EL (cell line): ENCODE measurements at regions not wholly inside any gene's neighbourhood (a gene's known extent, or its start where the extent isn't known, plus 50 kb on each side); places are given as distances from the start of the nearest gene placed in this dataset.

Experiments used
- DNase-seq: peaks from one replicate; pipeline ENCODE4 v3.0.0-alpha.2; 2016

DNA sequence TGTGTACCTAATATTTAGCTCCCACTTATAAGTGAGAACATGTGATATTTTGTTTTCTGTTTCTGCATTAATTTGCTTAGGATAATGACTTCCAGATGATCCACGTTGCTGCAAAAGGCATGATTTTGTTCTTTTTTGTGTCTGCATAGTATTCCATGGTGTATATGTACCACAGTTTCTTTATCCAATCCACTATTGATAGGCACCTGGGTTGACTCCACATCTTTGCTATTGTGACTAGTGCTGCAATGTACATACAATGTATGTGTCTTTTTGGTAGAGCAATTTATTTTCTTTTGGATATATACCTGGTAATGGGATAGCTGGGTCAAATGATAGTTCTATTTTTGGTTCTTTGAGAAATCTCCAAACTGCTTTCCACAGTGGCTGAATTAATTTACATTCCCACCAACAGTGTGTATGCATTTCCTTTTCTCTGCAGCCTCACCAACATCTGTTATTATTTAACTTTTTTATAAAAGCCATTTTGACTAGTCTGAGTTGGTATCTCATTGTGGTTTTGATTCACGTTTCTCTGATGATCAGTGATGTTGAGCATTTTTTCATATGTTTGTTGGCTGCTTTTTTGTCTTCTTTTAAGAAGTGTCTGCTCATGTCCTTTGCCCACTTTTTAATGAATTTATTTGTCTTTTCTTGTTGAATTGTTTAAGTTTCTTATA is 102.8 kb upstream of the GAS1 start:
- DNase-seq = peak; percentile 33

DNA sequence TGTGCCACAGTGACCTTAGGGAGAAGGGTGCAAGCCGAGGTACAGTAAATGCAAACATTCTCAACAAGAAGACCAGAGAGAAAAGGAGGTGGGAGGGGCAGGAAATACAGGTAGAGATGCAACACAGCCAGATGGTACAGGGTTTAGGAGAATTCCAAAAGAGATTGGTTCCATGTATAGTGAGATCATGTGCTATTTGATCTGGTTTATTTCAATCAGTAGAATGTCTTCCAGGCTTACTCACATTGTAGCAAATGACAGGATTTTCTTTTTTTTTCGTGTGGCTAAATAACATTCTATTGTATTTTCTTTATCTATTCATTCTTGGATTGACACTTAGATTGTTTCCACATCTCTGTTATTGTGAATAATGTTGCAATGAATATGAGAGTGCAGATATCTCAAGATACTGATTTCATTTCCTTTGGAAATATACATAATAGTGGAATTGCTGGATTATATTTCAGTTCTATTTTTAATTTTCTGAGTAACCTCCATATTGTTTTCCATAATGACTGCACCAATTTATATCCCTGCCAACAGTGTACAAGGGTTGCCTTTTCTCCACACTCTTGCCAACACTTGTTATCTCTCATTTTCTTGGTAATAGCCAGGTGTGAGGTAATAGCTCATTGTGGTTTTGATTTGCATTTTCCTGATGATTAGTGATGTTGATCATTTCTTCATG is 107.8 kb upstream of the GAS1 start:
- DNase-seq = no peak

DNA sequence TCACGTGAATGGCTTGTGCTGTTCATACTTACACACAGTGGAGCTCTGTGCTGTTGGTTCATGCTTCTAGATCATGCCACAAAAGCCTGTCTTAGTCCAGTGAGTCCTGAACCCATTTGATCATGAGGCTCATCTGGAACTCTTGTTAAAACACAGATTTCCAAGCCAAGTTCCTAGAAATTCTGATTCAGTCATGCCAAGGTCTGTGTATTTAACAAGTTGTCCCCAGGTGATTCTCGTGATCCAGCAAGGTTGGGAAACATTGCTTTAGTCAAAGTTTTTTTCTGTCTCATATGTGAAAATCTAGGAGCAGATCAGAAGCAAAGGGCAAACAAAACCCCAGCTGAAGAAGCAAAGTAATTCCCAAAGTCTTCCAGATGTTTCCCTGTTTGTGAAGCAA is 112.5 kb upstream of the GAS1 start:
- no peak for DNase-seq

DNA sequence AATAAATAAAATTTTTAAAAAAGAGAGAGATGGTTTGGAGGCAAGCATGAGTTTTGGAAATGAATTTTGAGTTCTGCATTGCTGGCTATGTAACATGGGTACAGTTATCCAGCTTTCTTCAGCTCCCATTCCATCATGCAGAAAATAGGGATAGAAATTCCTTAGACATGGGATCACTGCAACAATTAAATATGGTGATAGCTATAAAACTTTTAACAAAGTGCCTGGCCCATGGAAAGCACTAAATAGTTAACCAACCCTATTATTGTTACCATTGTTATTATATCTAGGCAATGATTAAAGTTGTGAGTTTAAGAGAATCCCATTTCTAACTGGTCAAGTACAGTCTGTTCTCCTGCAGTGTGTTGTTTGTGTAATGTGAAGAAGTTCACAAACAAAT is 115.4 kb upstream of the GAS1 start:
- DNase-seq = no peak

DNA sequence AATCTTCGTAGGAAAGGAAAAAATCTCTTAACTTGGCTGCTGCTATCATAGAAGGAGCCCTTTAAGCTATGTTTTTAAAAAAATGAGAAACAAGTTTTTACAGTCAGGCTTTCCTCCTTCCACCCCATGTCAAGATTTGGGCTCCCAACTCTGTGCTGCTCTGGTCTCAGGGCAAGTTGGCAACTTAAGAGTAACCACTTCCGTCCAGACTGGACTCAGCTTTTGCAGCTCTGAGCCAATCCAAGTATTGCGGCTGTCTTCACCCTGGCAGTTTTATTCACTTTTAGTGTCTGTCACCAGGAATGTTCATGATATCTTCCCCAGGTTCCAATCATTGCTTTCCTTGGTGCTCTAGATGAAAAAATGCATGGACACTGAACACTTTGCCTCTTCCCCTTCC is 115.9 kb upstream of the GAS1 start:
- peak; percentile 67 for DNase-seq

DNA sequence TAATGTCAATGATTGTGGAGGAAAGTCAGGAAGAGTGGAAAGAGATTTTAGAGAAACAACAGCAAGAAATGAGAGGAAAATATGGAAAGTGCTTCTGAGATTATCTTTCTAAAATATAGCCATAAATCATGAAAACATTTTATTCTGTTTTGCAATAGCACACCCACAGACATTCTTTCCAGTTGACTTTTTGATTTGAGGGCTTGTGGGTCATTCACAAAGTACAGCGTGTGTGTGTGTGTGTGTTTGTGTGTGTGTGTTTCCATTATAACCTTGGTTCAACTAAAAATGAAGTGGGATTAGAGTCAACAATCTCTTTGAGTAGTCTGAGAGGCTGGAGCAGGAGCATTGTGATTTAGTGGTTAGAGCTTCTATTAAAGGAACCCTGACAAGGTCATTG is 116.6 kb upstream of the GAS1 start:
- peak; percentile 62 for DNase-seq

DNA sequence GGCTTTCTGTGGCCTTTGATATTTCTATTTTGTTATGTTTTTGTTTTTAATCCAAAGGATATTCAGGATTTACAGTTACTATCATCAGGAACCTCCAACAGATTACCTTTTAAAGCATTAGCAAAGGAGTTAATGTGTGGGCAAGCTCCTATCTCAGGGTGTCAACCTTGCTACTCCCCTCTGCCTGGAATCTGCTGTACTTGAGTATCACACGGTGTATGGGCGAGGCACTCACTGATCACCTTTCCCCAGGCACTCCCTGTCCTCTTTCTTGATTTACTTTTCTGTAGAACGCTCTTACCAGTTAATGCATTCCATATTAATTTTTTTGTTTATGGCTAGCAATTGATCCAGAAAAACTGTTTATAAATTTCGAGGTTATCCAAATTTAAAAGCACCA is 117.0 kb upstream of the GAS1 start:
- DNase-seq = no peak

DNA sequence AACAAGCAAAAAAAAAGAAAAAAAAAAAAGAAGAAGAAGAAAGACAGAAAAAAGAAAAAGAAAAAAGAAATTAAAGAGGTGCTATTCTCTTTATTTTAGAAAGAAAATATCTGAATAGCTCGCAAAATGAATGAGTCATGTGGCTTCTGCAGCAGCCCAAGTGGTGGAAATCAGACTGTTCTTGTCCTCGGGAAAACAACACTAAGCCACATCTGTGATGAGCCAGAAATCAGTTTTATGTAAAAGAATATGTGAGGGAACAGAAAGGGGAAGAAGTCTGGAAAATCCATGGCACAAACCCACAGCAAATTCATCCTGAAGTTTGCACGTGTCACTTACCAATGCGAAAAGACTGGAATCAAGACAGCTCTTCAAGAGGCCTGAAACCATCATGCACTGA is 118.7 kb upstream of the GAS1 start:
- DNase-seq = no peak

DNA sequence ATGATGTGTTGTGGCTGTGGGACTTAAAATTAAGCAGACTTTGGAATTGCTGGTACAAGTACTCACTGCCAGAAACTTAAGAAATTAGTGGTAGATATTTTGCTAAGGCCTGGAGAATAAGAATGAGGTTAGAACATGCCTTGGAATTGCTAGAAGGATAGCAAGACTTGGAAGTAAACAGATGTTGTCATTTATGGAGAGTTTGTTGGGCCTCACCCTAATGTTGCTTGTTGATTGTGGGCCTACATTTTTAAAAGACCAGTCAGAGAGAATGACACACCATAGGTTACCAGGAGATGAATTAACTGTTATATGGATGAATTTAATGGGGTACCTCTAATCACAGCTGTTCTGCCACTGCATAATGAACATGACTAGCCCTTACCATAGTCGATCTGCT is 120.1 kb upstream of the GAS1 start:
- no peak for DNase-seq

DNA sequence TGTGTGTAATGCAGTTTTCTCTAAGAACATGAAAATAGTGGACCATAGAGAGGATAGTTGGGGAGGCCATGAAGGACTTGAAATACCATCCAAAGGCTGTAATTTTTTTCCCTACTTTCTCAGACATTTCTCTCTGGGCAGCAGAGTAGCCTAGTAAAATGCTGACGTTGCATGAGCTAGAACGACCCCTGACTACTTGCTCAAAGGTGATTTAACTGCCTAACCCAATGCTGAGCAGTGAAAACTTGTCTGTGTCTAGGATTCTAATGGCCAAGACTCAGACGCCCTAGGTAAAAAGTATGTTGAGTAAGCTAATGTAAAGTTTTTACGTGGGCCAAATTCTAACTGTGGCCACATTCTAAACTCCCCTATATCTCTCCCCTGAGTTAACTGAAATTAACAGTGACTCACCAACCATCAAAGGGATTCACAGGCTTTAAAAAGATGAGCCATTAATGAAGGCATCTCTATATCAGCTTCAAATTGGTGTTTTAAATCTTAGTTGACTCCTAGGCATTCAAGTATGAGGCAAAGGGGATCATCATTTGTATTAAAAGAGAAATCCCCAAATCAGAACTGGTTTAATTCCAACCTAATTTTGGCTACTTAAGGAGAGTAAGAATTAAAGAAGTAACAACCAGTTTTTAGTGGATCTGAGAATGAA is 121.0 kb upstream of the GAS1 start:
- no peak for DNase-seq

DNA sequence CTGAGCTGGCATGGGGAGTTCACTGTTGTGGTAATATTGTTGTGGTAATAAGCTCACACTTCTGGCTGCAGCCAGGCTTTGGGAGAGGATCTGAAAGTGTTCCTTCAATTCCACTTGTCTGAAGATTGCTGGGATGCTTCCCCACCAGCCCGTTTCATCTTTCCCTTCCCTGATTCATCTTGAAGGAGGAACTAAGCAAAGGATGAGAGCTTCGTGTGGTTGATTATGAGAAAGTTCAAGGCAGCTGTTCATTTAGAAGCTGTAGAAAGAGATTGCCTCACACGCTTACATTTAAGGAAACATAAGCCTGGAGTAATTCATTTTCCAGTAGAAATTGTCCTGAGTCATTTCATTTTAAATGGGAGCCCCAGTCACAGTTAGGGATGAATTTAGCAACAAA is 122.4 kb upstream of the GAS1 start:
- DNase-seq = no peak

DNA sequence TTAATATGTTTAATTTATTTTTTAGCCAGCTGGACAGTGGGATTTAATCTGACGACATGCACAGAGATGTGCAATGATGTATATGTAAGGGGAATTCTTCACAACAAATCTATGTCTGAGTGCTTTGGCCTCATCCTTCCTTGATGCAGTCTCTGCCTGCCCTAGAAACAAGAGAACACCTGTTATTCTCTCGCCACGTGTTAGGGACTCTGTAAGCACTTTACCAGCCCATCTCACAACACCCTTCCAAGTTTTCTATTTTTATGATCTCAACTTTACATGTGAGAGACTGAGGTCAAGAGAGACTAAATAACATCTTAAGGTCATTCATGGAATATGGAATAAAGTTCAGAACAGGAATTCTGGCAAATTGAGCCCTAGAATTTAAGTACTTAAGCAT is 123.0 kb upstream of the GAS1 start:
- DNase-seq = no peak

DNA sequence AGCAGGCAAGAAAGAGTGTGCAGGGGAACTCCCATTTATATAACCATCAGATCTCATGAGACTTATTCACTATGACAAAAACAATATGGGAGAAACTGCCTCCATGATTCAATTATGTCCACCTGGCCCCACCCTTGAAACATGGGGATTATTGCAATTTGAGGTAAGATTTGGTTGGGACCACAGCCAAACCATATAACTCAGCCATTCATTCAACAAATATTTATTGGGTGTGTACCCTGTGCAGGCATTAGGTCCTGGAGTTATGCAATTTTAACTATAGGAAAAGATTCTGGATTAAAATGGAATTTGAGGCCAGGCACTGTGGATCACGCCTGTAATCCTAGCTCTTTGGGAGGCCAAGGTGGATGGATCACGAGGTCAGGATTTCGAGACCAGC is 124.2 kb upstream of the GAS1 start:
- DNase-seq = no peak

DNA sequence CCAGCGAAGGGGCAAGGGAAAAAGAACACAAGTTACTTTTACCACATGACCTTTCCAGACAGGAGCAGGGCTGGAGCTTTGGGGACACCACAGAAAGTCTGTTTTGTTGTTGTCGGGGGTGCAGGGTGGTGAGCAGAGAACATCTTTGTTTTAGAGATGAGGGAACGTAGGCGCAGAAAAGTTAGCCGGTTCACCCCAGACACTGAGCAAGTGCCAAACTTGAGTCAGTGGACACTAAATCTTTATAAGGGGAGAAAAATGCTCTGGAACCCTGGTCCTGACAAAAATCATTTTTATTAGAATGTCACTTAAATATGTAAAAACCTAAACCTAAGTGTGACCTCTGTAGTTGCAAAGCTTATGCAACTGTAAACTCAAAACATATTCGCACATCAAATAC is 126.4 kb upstream of the GAS1 start:
- no peak for DNase-seq

DNA sequence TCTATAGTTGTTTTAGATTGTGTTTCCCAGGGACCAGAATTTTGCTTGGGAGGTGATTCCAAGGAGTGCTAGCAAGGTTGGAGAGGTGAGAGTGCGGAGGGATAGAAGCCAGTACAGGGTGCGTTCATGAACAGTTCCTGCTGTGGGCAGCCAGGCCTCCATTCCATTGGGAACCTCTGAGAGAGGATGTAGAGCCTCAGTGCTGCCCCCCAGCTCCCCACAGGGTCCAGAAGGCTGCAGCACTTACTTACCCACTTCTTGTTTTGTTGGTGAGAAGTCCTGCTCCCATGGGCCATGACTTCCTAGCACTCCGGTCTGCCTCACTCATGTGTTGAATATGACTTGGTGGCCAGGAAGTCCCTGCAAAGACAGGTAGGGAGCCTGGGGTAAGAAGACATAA is 128.2 kb upstream of the GAS1 start:
- no peak for DNase-seq

DNA sequence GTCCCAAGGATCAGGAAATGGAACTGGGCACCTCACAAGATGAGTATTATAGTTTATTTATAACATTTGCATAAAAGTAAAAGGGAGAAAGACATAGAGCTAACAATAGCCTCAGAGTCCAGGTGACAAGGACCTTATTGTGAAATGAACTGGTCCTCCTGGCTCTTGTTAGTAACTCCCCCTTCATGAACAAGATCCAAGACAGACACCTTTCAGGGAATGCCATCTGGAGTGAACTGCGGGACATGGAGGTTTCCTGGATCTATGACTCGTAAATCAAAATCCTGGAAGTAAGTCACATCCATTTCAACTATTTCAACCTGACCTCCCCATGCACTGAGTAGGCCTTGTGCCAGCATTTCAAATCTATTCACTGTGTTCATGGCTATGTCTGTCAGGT is 129.5 kb upstream of the GAS1 start:
- DNase-seq = peak; percentile 22

DNA sequence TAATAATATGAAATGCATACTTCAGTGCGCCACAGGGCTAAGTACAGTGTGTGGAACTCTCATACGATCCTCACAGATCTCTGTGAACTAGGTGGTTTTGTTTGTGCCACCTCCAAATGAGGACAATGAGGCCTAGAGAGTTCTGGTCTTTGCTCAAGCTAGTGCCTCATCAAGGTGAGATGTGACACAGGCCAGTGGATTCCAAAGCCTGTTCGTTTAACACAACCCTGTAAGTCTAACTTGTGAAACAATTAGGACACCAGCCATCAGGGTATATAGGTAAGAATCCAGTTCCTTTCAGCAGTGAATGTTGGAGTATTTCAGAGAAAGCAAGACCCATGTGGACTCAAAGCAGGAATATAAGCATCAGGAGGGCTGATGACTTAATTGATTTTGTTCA is 130.7 kb upstream of the GAS1 start:
- DNase-seq = no peak

DNA sequence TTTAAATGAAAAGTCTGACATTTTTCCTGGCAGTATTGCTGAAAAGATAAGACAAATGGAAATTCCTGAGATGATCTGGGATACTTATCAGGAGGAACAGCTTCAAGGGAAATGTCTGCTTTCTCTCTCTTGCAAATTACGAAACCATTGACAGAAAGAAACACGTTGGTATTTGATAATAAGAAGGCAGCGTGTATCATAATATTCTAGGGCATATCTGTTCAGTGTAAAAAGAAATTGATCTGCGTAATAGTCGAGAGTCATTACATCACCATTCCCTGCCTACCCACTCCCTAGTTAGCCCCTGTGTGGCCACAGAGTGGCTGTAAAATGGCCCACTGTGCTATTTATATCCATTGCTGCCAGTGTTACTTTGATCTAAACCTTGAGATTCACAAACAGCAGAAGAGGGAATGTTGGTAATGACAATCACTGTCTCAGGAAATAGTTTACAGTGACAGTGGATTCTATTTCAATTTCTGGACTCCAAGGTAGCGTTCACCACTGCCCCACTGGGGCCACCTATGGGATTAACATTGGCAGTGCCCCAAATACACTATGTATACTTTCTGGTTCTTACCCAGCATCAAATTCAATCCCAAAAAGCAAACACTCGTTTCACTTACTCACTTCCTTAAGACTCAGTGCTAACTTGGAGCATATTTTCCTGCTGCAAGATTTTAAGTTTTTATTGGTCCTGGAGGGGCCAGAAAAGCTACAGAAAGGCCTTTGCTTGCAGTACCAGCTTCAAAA is 133.4 kb upstream of the GAS1 start:
- DNase-seq = no peak

DNA sequence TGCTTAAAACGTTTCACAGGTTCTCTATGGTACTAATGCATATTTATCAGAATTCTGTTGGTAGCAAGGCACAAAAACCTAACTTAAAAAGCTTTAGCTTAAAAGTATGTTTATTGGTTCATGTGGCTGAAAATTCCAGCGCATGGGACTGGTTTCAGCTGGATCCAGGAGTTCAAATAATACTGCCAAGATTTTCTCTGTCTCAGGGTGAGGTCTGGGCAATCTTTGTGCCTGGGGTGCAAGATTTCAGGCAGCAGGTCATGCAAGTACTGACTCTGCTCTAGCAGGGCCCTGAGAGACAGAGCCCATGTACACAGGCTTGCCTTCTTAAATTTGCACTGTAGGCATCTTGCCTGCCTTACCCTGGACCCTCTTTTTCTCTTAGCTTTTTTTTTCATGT is 134.2 kb upstream of the GAS1 start:
- no peak for DNase-seq

DNA sequence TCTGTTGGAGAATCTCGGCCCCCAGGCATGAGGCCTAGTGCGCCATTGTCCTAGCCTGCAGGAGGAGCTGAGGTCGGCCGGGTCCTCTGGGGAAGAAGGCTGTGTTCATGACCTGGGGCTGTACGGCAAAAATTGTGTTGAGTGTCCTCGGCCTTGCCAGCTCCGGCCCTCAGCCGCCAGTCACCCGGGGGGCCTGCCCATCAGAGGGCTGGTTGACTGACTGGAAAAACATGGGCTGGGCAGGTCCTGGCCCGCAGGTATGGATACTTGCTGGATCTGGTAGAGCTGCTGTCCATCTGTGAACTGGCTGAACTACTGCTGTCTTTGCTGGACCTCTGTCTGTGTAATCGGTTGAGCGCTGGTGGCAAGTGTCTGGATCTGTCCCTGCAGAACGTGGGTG is 136.7 kb upstream of the GAS1 start:
- no peak for DNase-seq

DNA sequence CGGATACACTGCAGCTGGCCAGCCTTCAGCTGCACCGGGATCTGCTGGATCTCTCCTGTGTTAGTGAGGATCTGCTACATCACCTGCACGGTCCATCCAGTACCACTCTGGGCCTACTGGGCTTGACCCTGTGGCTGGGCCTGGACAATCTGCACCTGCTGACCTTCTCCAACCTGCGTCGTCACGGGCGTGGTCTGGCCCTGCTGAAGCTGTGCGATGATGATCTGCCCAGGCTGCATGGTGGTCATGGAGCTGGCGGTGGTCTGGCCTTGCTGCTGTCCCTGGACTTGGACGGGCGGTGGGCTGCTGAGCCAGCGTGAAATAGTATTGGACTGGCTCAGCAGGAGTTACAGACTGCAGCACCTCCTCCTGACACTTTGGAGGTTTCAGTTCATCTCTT is 137.1 kb upstream of the GAS1 start:
- no peak for DNase-seq

DNA sequence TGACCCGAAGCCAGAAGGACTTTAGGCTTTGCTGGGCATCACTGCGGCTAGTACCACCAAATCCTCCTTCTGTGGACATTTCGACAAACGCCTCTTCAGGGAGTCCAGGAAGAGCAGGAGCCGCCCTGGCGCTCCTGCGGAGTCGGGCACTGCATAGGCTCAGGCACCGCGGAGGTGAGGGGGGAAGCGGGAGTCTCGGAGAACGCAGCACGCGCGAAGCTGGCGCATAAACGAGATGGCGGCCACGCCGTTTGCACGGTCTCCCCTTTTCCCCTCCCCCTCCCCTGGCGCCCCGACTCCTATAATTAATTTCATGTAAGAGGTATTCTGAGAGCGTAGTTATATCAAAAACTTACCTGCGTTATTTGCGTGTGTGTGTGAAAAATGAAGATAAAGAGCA is 137.8 kb upstream of the GAS1 start:
- no peak for DNase-seq

DNA sequence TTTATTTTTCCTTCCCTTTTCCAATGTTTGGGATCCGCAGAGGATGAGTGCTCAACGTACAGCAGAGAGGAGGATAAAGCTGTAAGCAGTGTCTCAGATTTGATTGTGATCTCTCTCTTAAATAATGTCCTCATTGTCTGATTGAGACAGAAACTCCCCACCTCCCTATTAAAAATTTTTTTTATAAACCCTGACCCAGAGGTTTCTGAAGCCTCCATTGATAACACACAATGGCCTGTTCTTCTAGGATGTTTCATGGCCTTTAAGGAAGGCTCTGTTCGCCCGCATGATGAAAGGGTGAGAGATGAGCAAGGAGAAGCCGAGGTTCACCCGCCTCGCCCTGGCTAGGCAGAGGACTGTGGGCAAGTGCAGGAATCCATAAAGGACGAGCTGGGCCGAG is 138.2 kb upstream of the GAS1 start:
- no peak for DNase-seq
